ENCODE measurements at regions not wholly inside any gene's neighbourhood (a gene's known extent, or its start where the extent isn't known, plus 50 kb on each side); places are given as distances from the start of the nearest gene placed in this dataset.

- Mint-ChIP-seq H3K9me3 (no peaks in the 10 kb centered on the region), H3K4me3 (no peak overlapping the region), H3K27ac (no peak overlapping the region), H3K27me3 (no peaks in the 10 kb centered on the region), H3K4me1 (ENCODE audit: low read depth) (no peaks in the 10 kb centered on the region), H3K36me3 (ENCODE audit: low read depth) (no peaks in the 10 kb centered on the region)
- intact Hi-C loops (cut with micrococcal nuclease) = no loop called here
Observed at GRCh38 chr20:43316271-43316670, 126.6 kb upstream of the PTPRT start.

DNA sequence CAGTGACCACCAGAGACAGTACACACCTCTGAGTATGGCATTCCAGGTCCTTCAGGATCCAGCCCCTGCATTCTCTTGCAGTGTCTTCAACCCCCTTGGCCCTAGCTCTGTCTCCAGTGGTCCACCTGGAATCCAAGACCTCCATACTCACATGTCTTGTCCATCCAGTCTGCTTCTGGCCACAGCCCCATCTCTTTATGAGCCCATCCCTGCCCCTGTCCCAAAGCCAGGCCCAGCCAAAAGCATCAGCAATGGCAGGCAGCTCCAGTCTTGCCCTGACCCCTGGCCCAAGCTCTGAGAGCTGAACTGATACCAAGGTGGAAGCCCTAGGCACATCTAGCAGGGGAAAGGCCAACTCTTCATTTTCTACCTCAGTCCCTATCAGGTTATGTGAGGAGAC is 119.6 kb upstream of the PTPRT start:
- H3K4me3 Mint-ChIP-seq = no peak overlapping the region
- no peak overlapping the region for H3K27ac Mint-ChIP-seq
- no peaks in the 10 kb centered on the region for H3K27me3 Mint-ChIP-seq
- intact Hi-C loops (cut with micrococcal nuclease) = no loop called here
- H3K9me3 Mint-ChIP-seq = peaks cover 25% of the 10 kb centered on the region
- no peaks in the 10 kb centered on the region for H3K36me3 Mint-ChIP-seq (ENCODE audit: low read depth)
- H3K4me1 Mint-ChIP-seq (ENCODE audit: low read depth) = no peaks in the 10 kb centered on the region

DNA sequence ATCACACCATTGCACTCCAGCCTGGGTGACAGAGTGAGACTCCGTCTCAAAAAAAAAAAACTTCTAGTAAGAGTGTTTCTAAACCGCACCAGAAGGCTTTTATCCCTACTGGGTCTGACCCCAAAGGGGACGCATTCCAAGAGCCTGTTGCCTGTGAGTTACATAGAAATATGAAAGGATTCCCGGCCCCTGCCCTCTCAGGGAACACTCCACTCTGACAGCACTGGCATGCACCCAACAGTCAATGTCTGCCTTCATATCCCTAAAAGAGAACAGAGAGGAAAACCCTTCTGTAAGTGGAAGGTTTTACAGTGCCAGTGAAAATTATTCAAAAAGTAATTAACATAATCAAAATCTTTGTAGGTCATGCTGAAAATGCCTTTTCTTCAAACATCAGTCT is 117.1 kb upstream of the PTPRT start:
- Mint-ChIP-seq H3K9me3 (peaks cover 25% of the 10 kb centered on the region), H3K4me3 (no peak overlapping the region), H3K4me1 (ENCODE audit: low read depth) (no peaks in the 10 kb centered on the region), H3K27me3 (no peaks in the 10 kb centered on the region), H3K36me3 (ENCODE audit: low read depth) (no peaks in the 10 kb centered on the region), H3K27ac (no peak overlapping the region)
- intact Hi-C loops (cut with micrococcal nuclease) = no loop called here

GRCh38 chr20:43305749-43306148 is 116.0 kb upstream of the PTPRT start:
- H3K27me3 Mint-ChIP-seq = no peaks in the 10 kb centered on the region
- no peak overlapping the region for H3K27ac Mint-ChIP-seq
- H3K36me3 Mint-ChIP-seq (ENCODE audit: low read depth) = no peaks in the 10 kb centered on the region
- H3K9me3 Mint-ChIP-seq = peaks cover 25% of the 10 kb centered on the region
- no peaks in the 10 kb centered on the region for H3K4me1 Mint-ChIP-seq (ENCODE audit: low read depth)
- H3K4me3 Mint-ChIP-seq = no peak overlapping the region
- intact Hi-C loops (cut with micrococcal nuclease) = no loop called here

DNA sequence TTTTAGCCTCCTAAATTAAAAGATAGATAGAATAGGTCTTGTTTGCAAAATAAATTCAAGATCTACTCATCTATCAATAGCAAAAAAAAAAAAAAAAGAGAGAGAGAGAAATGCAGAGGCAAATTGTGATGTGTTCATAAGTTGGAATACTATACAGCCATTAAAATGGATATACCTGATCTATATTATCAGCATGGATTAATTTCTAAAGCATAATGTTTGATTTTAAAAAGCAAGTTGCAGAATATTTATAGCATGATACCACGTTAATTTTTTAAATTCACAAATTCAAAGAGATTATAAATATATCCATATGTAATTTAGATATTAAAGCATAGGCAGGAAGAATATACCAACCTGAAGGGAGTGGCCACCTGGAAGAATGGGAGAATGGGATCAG is 114.9 kb upstream of the PTPRT start:
- H3K4me3 Mint-ChIP-seq = no peak overlapping the region
- peaks cover 19% of the 10 kb centered on the region for H3K9me3 Mint-ChIP-seq
- intact Hi-C loops (cut with micrococcal nuclease) = no loop called here
- H3K27ac Mint-ChIP-seq = no peak overlapping the region
- H3K36me3 Mint-ChIP-seq (ENCODE audit: low read depth) = no peaks in the 10 kb centered on the region
- no peaks in the 10 kb centered on the region for H3K27me3 Mint-ChIP-seq
- no peaks in the 10 kb centered on the region for H3K4me1 Mint-ChIP-seq (ENCODE audit: low read depth)

DNA sequence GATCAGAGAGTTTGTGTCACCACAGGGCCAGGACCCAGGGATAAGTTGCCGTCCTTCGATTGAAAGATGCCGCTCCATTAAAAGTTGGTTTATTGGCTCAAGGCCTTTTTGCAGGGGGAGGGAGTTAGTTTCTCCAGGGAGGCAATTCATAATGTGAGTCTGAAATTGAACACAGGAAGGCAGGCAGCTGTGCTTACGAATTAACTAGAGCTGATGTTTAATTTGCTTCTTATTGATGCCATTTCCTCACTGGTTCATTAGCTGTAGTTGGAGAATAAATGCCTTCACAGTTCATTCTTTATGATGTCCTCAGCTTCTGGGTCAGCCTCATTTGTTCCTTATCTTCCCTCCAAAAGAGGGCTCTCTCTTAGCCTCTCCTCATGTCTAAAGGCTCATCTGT is 113.2 kb upstream of the PTPRT start:
- H3K27me3 Mint-ChIP-seq = no peaks in the 10 kb centered on the region
- H3K4me3 Mint-ChIP-seq = no peak overlapping the region
- no peaks in the 10 kb centered on the region for H3K4me1 Mint-ChIP-seq (ENCODE audit: low read depth)
- peaks cover 3% of the 10 kb centered on the region for H3K9me3 Mint-ChIP-seq
- no peaks in the 10 kb centered on the region for H3K36me3 Mint-ChIP-seq (ENCODE audit: low read depth)
- intact Hi-C loops (cut with micrococcal nuclease) = no loop called here
- no peak overlapping the region for H3K27ac Mint-ChIP-seq

- H3K27ac Mint-ChIP-seq = no peak overlapping the region
- intact Hi-C loops (cut with micrococcal nuclease) = no loop called here
- H3K36me3 Mint-ChIP-seq (ENCODE audit: low read depth) = no peaks in the 10 kb centered on the region
- no peaks in the 10 kb centered on the region for H3K4me1 Mint-ChIP-seq (ENCODE audit: low read depth)
- H3K9me3 Mint-ChIP-seq = no peaks in the 10 kb centered on the region
- H3K27me3 Mint-ChIP-seq = no peaks in the 10 kb centered on the region
- no peak overlapping the region for H3K4me3 Mint-ChIP-seq
Observed at GRCh38 chr20:43300901-43301300, 111.2 kb upstream of the PTPRT start.

- intact Hi-C loops (cut with micrococcal nuclease) = no loop called here
- H3K27me3 Mint-ChIP-seq = peaks cover 1% of the 10 kb centered on the region
- H3K4me1 Mint-ChIP-seq (ENCODE audit: low read depth) = no peaks in the 10 kb centered on the region
- H3K27ac Mint-ChIP-seq = no peak overlapping the region
- H3K9me3 Mint-ChIP-seq = no peaks in the 10 kb centered on the region
- H3K4me3 Mint-ChIP-seq = no peak overlapping the region
- H3K36me3 Mint-ChIP-seq (ENCODE audit: low read depth) = no peaks in the 10 kb centered on the region
Observed at GRCh38 chr20:43295781-43296180, 106.1 kb upstream of the PTPRT start.

GRCh38 chr20:43295263-43295662 is 105.6 kb upstream of the PTPRT start:
- intact Hi-C loops (cut with micrococcal nuclease) = no loop called here
- Mint-ChIP-seq H3K27ac (no peak overlapping the region), H3K36me3 (ENCODE audit: low read depth) (no peaks in the 10 kb centered on the region), H3K27me3 (peaks cover 1% of the 10 kb centered on the region), H3K4me3 (no peak overlapping the region), H3K9me3 (no peaks in the 10 kb centered on the region), H3K4me1 (ENCODE audit: low read depth) (no peaks in the 10 kb centered on the region)

DNA sequence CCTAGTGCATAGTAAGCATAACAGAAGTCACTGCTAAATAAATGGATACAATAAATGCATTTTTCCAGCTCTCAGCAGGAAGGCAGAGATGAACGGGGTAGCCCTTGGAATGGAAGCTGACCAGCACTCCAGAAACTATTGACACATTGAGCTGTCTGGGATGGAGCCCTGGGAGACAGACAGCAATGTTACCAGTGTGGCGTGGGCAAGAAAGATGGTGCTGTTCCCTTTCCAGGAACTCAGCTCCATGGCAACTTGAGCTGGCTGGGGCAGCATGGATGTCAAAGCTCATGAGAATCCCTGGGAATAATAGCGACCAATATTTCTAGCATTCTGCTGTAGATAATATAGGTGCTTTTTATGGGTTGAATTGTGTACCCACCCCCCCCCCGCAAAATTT is 104.3 kb upstream of the PTPRT start:
- H3K4me1 Mint-ChIP-seq (ENCODE audit: low read depth) = no peaks in the 10 kb centered on the region
- H3K27me3 Mint-ChIP-seq = peaks cover 1% of the 10 kb centered on the region
- H3K36me3 Mint-ChIP-seq (ENCODE audit: low read depth) = no peaks in the 10 kb centered on the region
- H3K9me3 Mint-ChIP-seq = no peaks in the 10 kb centered on the region
- no peak overlapping the region for H3K4me3 Mint-ChIP-seq
- H3K27ac Mint-ChIP-seq = no peak overlapping the region
- intact Hi-C loops (cut with micrococcal nuclease) = no loop called here

GRCh38 chr20:43293068-43293786 is 103.5 kb upstream of the PTPRT start:
- intact Hi-C loops (cut with micrococcal nuclease) = no loop called here
- Mint-ChIP-seq H3K4me3 (no peak overlapping the region), H3K4me1 (ENCODE audit: low read depth) (no peaks in the 10 kb centered on the region), H3K9me3 (no peaks in the 10 kb centered on the region), H3K36me3 (ENCODE audit: low read depth) (no peaks in the 10 kb centered on the region), H3K27me3 (peaks cover 1% of the 10 kb centered on the region), H3K27ac (no peak overlapping the region)

DNA sequence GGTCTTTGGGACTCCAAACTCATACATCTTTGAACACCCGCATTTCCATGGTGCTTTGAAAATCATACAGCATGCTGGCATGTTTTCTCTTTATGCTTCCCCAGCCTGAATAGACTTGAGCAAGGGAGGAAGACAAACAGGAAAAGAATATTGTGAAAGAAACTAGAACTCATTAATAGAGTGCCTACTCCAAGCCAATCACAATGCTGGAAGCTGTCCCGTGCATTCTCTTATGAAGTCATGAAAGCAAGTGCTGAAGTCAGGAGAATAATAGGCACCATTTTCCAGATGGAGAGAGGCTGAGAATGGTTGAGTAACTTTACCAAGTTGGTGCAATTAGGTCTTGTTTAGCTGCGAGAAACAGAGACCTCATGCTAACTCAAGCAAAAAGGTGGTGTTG is 102.5 kb upstream of the PTPRT start:
- Mint-ChIP-seq H3K4me3 (no peak overlapping the region), H3K27me3 (peaks cover 1% of the 10 kb centered on the region), H3K27ac (no peak overlapping the region), H3K4me1 (ENCODE audit: low read depth) (no peaks in the 10 kb centered on the region), H3K36me3 (ENCODE audit: low read depth) (no peaks in the 10 kb centered on the region), H3K9me3 (no peaks in the 10 kb centered on the region)
- intact Hi-C loops (cut with micrococcal nuclease) = no loop called here

DNA sequence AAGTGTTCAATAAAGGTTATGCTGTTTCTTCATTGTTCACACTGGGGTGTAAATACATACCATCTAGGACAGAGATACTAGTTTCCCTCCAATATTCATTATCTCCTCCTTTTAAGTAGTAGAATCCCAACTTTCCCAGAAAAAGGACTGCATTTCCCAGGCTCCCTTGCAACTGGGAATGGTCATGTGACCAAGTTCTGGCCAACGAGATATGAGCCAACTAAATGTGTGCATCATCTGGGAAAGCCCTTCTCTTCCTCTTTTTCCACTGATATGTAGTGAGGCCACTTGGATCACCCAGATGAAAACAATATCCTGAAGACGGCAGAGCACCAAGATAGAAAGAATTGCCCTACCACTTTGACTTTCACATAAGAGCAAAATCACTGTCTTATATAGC is 97.9 kb upstream of the PTPRT start:
- intact Hi-C loops (cut with micrococcal nuclease) = no loop called here
- Mint-ChIP-seq H3K4me1 (ENCODE audit: low read depth) (no peaks in the 10 kb centered on the region), H3K36me3 (ENCODE audit: low read depth) (no peaks in the 10 kb centered on the region), H3K9me3 (no peaks in the 10 kb centered on the region), H3K27ac (no peak overlapping the region), H3K27me3 (peaks cover 11% of the 10 kb centered on the region), H3K4me3 (no peak overlapping the region)

DNA sequence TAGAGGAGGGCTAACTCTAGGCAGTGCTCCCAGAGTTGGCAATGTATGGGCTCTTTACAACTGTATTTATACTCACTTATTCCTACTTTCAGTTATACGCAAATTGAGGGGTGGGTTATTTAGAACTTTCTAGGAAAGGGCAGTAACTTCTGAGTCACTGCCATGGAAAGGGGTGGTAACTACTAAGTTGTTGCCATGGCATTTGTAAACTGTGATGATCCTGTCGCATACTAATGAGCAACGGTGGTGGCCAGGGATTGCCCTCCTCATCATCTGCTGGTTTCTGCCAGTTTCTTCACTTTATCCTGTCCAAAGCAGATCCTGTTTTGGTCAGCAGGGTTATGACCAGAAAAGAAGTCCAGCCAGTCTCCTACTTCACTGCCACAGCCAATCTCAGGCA is 95.5 kb upstream of the PTPRT start:
- no peaks in the 10 kb centered on the region for H3K4me1 Mint-ChIP-seq (ENCODE audit: low read depth)
- H3K4me3 Mint-ChIP-seq = no peak overlapping the region
- H3K27ac Mint-ChIP-seq = no peak overlapping the region
- intact Hi-C loops (cut with micrococcal nuclease) = no loop called here
- H3K9me3 Mint-ChIP-seq = peaks cover 10% of the 10 kb centered on the region
- peaks cover 12% of the 10 kb centered on the region for H3K27me3 Mint-ChIP-seq
- H3K36me3 Mint-ChIP-seq (ENCODE audit: low read depth) = no peaks in the 10 kb centered on the region

DNA sequence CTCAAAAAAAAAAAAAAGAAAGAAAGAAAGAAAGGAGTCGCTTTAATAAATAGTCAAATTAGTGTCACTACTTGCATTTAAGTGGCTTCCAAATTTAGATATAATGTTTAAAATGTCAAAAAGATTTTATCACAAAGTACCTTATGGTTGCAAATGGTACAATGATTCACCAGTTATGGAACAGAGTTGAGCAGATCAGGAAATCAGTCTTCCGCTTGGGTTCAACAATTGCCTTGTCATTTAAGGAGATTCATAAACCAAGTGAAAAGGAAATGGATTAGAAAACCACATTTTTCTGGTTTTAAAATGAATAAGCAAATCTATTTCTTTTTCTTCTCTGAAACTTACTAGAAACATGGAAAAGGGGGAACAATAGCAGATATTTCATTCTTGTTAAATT is 94.8 kb upstream of the PTPRT start:
- H3K36me3 Mint-ChIP-seq (ENCODE audit: low read depth) = no peaks in the 10 kb centered on the region
- peaks cover 12% of the 10 kb centered on the region for H3K27me3 Mint-ChIP-seq
- H3K27ac Mint-ChIP-seq = no peak overlapping the region
- peaks cover 10% of the 10 kb centered on the region for H3K9me3 Mint-ChIP-seq
- no peaks in the 10 kb centered on the region for H3K4me1 Mint-ChIP-seq (ENCODE audit: low read depth)
- intact Hi-C loops (cut with micrococcal nuclease) = no loop called here
- no peak overlapping the region for H3K4me3 Mint-ChIP-seq
